NCI-H82 (cell line): ENCODE measurements at regions not wholly inside any gene's neighbourhood (a gene's known extent, or its start where the extent isn't known, plus 50 kb on each side); places are given as distances from the start of the nearest gene placed in this dataset.

Experiments used
- DNase-seq: peaks from one replicate; lab custom pipeline; 2025; lab: John Stamatoyannopoulos, UW

- DNase-seq: no peak
These were observed 207.8 kb upstream of the LRATD1 start for GRCh38 chr2:14424478-14425390.

- no peak for DNase-seq
These were observed 206.6 kb upstream of the LRATD1 start for GRCh38 chr2:14425869-14426268.

GRCh38 chr2:14428056-14428455, 204.5 kb upstream of the LRATD1 start:
- DNase-seq: no peak

- DNase-seq: no peak
These were observed 198.5 kb upstream of the LRATD1 start for GRCh38 chr2:14433946-14434495.

- no peak for DNase-seq
These were observed 186.8 kb upstream of the LRATD1 start for GRCh38 chr2:14445670-14446069.

- DNase-seq: no peak
These were observed 184.2 kb upstream of the LRATD1 start for GRCh38 chr2:14448340-14448739.

GRCh38 chr2:14451312-14451711, 181.2 kb upstream of the LRATD1 start:
- DNase-seq: peak; percentile 39

GRCh38 chr2:14454202-14454601, 178.3 kb upstream of the LRATD1 start:
- DNase-seq: no peak

GRCh38 chr2:14459786-14460325, 172.7 kb upstream of the LRATD1 start:
- no peak for DNase-seq

GRCh38 chr2:14475994-14476393, 156.5 kb upstream of the LRATD1 start:
- no peak for DNase-seq

- DNase-seq: no peak
These were observed 153.0 kb upstream of the LRATD1 start for GRCh38 chr2:14479486-14479885.

- DNase-seq: no peak
These were observed 152.4 kb upstream of the LRATD1 start for GRCh38 chr2:14480120-14480519.

GRCh38 chr2:14480906-14481305, 151.6 kb upstream of the LRATD1 start:
- DNase-seq: no peak

- DNase-seq: no peak
These were observed 139.5 kb upstream of the LRATD1 start for GRCh38 chr2:14492920-14493503.

GRCh38 chr2:14494759-14495158, 137.8 kb upstream of the LRATD1 start:
- no peak for DNase-seq

- DNase-seq: no peak
These were observed 131.5 kb upstream of the LRATD1 start for GRCh38 chr2:14501061-14501460.

GRCh38 chr2:14506955-14507354, 125.6 kb upstream of the LRATD1 start:
- peak; percentile 12 for DNase-seq

- no peak for DNase-seq
These were observed 121.0 kb upstream of the LRATD1 start for GRCh38 chr2:14511541-14511940.

GRCh38 chr2:14513903-14514302, 118.6 kb upstream of the LRATD1 start:
- no peak for DNase-seq

- no peak for DNase-seq
These were observed 115.7 kb upstream of the LRATD1 start for GRCh38 chr2:14516844-14517243.

- DNase-seq: no peak
These were observed 114.8 kb upstream of the LRATD1 start for GRCh38 chr2:14517731-14518130.

GRCh38 chr2:14520385-14520945, 112.1 kb upstream of the LRATD1 start:
- no peak for DNase-seq
